Osteocyte (in vitro differentiated cells): ENCODE measurements at regions not wholly inside any gene's neighbourhood (a gene's known extent, or its start where the extent isn't known, plus 50 kb on each side); places are given as distances from the start of the nearest gene placed in this dataset.
"Not testable (repeated sequence)": the region's sequence is repeated elsewhere in the genome, so short reads cannot be mapped to it uniquely, and the experiment has no call there.

Experiments used
- DNase-seq: peaks from one replicate; pipeline ENCODE4 v3.0.0; 2021; ENCODE audit warnings: mixed read lengths; ENCODE audit not compliant: unreplicated experiment; ENCODE audit errors: extremely low spot score
- H3K27ac Mint-ChIP-seq: one replicate; pipeline ENCODE4 v1.8.0; 2021; ENCODE audit warnings: mild to moderate bottlenecking, mixed read lengths; ENCODE audit not compliant: unreplicated experiment
- H3K27me3 Mint-ChIP-seq: one replicate; pipeline ENCODE4 v1.8.0; 2021; ENCODE audit warnings: mixed read lengths; ENCODE audit not compliant: unreplicated experiment
- H3K36me3 Mint-ChIP-seq: one replicate; pipeline ENCODE4 v1.8.0; 2021; ENCODE audit warnings: mixed read lengths; ENCODE audit not compliant: unreplicated experiment
- H3K4me1 Mint-ChIP-seq: one replicate; pipeline ENCODE4 v1.8.0; 2021; ENCODE audit warnings: mixed read lengths; ENCODE audit not compliant: unreplicated experiment
- H3K4me3 Mint-ChIP-seq: one replicate; pipeline ENCODE4 v1.8.0; 2021; ENCODE audit warnings: mild to moderate bottlenecking, moderate library complexity, mixed read lengths; ENCODE audit not compliant: unreplicated experiment
- H3K9me3 Mint-ChIP-seq: one replicate; pipeline ENCODE4 v1.8.0; 2021; ENCODE audit warnings: mixed read lengths; ENCODE audit not compliant: unreplicated experiment
- CTCF ChIP-seq: fragments of 200-600 bp; sonication (generic); IDR thresholded peaks from 2 replicates; pipeline ENCODE4 v1.5.0; 2021; ENCODE audit warnings: antibody characterized with exemption, mild to moderate bottlenecking, moderate library complexity

GRCh38 chr13:47705185-47705584, 295.9 kb downstream of the SUCLA2 start:
- no peaks in the 10 kb centered on the region for H3K4me1 Mint-ChIP-seq
- TF ChIP-seq CTCF, result no peak
- H3K27me3 Mint-ChIP-seq, result no peaks in the 10 kb centered on the region
- DNase-seq, result no peak
- no peak overlapping the region for H3K27ac Mint-ChIP-seq
- no peaks in the 10 kb centered on the region for H3K36me3 Mint-ChIP-seq
- H3K4me3 Mint-ChIP-seq, result no peak overlapping the region
- peaks cover 22% of the 10 kb centered on the region for H3K9me3 Mint-ChIP-seq

GRCh38 chr13:47696674-47697073, 304.4 kb downstream of the SUCLA2 start:
- Mint-ChIP-seq H3K36me3 (no peaks in the 10 kb centered on the region), H3K9me3 (peaks cover 25% of the 10 kb centered on the region), H3K4me3 (no peak overlapping the region), H3K4me1 (no peaks in the 10 kb centered on the region), H3K27ac (no peak overlapping the region), H3K27me3 (no peaks in the 10 kb centered on the region)
- no peak for DNase-seq
- TF ChIP-seq CTCF, result no peak

- Mint-ChIP-seq H3K4me3 (no peak overlapping the region), H3K27me3 (no peaks in the 10 kb centered on the region), H3K36me3 (no peaks in the 10 kb centered on the region), H3K27ac (no peak overlapping the region), H3K4me1 (no peaks in the 10 kb centered on the region), H3K9me3 (peaks cover 15% of the 10 kb centered on the region)
- no peak for DNase-seq
- no peak for TF ChIP-seq CTCF
Observed at GRCh38 chr13:47687577-47687976, 313.5 kb downstream of the SUCLA2 start.

- H3K27me3 Mint-ChIP-seq, H3K27ac Mint-ChIP-seq, H3K4me1 Mint-ChIP-seq, DNase-seq, H3K4me3 Mint-ChIP-seq, H3K36me3 Mint-ChIP-seq: not testable (repeated sequence)
- H3K9me3 Mint-ChIP-seq, result peaks cover 15% of the 10 kb centered on the region
Observed at GRCh38 chr13:47685156-47685555, 315.9 kb downstream of the SUCLA2 start.

GRCh38 chr13:47680748-47681147, 320.3 kb downstream of the SUCLA2 start:
- no peak for TF ChIP-seq CTCF
- H3K27me3 Mint-ChIP-seq, result no peaks in the 10 kb centered on the region
- H3K36me3 Mint-ChIP-seq, result no peaks in the 10 kb centered on the region
- no peak for DNase-seq
- no peak overlapping the region for H3K27ac Mint-ChIP-seq
- H3K4me1 Mint-ChIP-seq, result no peaks in the 10 kb centered on the region
- H3K9me3 Mint-ChIP-seq, result peaks cover 10% of the 10 kb centered on the region
- no peak overlapping the region for H3K4me3 Mint-ChIP-seq

- no peak for TF ChIP-seq CTCF
- H3K27ac Mint-ChIP-seq, result no peak overlapping the region
- H3K4me1 Mint-ChIP-seq, result no peaks in the 10 kb centered on the region
Observed at GRCh38 chr13:47679401-47679800, 321.7 kb downstream of the SUCLA2 start.

More at GRCh38 chr13:47679401-47679800, 321.7 kb downstream of the SUCLA2 start:
- DNase-seq, result no peak
- Mint-ChIP-seq H3K27me3 (no peaks in the 10 kb centered on the region), H3K9me3 (peaks cover 3% of the 10 kb centered on the region), H3K36me3 (no peaks in the 10 kb centered on the region), H3K4me3 (no peak overlapping the region)
